CD4-positive, alpha-beta T cell treated with Interleukin-1 beta for 1 hour (primary cell): ENCODE measurements at regions not wholly inside any gene's neighbourhood (a gene's known extent, or its start where the extent isn't known, plus 50 kb on each side); places are given as distances from the start of the nearest gene placed in this dataset.

ENCODE experiments used
- DNase-seq, 2 donors: peaks; one replicate each; pipeline ENCODE4 v3.0.0-alpha.2; 2020 to 2022

- no peak for DNase-seq
Observed at GRCh38 chr2:238657132-238658053, 190.5 kb upstream of the TWIST2 start.

- DNase-seq, result no peak
Observed at GRCh38 chr2:238658054-238658407, 189.9 kb upstream of the TWIST2 start.

- no peak for DNase-seq
Observed at GRCh38 chr2:238658820-238659219, 189.1 kb upstream of the TWIST2 start.

DNA sequence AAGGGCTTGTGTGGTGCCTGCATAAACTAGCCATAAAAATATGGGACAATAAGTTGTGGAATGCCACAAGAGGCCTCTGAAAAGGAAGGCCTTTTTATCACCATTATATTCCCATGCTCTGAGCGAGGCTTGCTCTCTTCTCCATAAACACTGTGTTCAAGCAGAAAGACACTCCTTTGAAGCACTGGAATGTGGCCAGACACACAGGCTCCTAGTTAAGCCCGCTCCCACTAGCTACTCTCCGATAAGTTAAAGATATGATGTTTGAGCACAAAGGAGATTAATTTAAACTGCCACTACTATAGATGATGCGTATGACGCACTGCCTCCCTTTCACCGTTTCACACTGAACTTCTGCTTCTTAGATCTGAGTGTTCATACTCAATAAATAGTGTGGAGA is 188.7 kb upstream of the TWIST2 start:
- no peak for DNase-seq

DNA sequence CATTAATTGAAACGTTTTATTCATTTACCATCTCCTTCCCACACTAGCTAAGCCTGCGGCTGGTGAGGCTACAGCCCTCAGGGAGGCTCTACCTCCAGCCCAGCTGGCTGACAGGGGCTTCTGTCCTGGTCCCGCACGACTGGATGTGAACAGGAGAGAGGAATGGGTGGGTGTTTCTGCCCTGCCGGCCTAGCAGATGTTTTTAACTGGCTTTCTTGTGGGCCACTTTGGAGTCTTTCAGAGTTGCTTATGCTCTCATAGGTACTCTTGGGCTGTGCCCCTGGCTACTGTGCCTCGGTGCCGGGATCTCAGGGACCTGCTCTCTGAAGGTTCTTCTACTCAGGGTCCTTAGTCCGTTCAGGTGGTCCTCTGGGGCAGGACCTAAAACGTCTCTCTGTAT is 184.3 kb upstream of the TWIST2 start:
- DNase-seq, result no peak

- DNase-seq, result no peak
Observed at GRCh38 chr2:238665919-238666318, 182.0 kb upstream of the TWIST2 start.

GRCh38 chr2:238666543-238666942 is 181.3 kb upstream of the TWIST2 start:
- DNase-seq, result no peak

- DNase-seq, result no peak
Observed at GRCh38 chr2:238667008-238667407, 180.9 kb upstream of the TWIST2 start.

- no peak for DNase-seq
Observed at GRCh38 chr2:238667639-238668038, 180.2 kb upstream of the TWIST2 start.

DNA sequence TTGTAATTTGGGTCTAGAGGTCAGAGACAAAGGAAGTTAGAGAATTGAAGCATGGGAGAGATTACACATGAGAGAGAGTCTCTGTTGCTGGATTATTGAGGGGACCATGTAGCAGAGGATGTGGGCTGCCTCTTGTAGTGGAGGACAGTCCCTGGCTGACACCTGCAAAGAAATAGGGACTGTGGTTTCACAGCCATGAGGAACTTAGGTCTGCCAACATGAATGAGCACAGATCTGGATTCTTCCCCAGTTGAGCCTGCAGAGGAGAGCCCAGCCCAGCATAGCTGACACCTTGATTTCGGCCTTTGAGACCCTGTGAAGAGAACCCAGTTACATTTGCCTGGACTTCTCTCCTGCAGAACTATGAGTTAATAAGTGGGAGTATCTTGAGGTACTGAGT is 179.5 kb upstream of the TWIST2 start:
- no peak for DNase-seq

GRCh38 chr2:238669046-238669445 is 178.8 kb upstream of the TWIST2 start:
- DNase-seq, result no peak

GRCh38 chr2:238669581-238670080 is 178.3 kb upstream of the TWIST2 start:
- DNase-seq, result no peak

GRCh38 chr2:238670111-238670585 is 177.7 kb upstream of the TWIST2 start:
- DNase-seq, result no peak

DNA sequence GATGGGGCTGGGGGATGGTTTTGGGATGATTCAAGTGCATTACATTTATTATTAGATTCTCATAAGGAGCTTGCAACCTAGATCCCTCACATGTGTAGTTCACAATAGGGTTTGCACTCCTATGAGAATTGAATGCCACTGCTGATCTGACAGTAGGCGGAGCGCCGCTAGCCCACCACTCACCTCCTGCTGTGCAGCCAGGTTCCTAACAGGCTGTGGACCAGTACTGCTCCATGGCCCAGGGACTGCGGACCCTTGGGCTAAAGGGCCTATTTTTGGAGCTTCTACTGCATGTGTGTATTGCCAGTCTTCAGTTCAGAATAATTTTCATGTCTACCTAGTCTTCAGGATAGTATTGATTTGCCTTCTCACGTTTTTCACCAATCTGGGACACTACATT is 165.3 kb upstream of the TWIST2 start:
- no peak for DNase-seq

- no peak for DNase-seq
Observed at GRCh38 chr2:238684362-238685326, 163.2 kb upstream of the TWIST2 start.

DNA sequence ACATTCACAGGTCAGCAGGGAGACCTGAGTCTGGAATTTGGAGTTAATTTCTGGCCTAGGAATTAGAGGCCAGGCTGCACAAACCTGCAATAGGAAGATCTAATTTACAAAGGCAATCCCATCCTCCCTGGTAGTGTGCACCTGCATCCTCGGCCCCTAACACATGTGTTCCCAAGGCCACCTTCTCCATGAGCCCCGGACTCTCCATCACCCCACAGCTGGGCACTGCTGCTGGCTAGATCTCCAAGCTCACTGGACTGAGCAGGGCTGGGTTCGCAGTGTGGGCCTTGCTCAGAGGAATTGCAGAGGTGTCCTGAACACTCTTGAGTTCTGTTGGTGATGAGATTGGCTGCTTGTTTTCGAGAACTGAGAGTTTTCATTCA is 162.6 kb upstream of the TWIST2 start:
- DNase-seq, result no peak

GRCh38 chr2:238685713-238686112 is 162.2 kb upstream of the TWIST2 start:
- no peak for DNase-seq

GRCh38 chr2:238686223-238686622 is 161.7 kb upstream of the TWIST2 start:
- no peak for DNase-seq

DNA sequence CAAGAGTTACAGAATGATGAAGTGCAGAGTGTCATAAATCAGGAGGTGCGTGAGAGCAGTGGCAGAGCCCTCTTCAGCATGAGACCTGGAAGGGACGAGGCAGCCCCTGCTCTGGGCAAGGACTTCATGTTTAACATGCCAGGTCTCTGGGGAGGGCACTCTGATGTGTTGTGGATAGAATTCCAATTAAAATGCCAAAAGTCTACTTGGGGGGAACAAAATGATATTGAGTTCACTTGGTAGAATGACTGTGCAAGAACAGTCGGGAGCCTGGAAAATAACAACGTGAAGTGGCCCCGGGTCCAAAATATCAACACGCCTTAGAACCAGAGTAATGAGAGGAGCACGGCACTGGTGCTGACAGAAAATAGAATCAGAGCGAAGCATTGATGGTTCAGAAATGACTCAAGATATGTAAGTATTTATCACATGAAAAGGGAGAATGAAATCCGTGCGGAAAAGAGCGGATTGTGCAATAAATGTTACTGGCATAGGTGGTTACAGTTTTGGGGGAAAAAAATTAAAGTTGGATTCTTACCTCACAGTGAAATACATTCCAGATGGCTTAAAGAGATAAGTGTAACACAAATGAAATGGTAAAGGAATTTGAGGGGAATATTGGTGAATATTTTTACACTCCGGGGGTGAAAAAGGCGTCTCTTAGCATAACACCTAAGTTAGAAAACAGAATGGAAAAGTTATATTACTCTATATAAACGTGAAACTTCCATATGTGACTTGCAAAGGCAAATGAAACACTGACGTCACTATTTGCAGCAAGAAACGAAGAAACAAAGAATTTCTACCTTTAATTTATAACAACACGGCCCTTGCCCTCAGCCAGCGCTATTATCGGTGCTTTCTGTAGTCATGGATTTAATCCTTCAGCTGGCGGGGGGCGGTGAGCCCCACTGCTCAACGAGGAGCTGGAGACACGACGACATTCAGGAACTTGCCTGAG is 159.4 kb upstream of the TWIST2 start:
- no peak for DNase-seq

GRCh38 chr2:238689331-238689730 is 158.6 kb upstream of the TWIST2 start:
- no peak for DNase-seq

DNA sequence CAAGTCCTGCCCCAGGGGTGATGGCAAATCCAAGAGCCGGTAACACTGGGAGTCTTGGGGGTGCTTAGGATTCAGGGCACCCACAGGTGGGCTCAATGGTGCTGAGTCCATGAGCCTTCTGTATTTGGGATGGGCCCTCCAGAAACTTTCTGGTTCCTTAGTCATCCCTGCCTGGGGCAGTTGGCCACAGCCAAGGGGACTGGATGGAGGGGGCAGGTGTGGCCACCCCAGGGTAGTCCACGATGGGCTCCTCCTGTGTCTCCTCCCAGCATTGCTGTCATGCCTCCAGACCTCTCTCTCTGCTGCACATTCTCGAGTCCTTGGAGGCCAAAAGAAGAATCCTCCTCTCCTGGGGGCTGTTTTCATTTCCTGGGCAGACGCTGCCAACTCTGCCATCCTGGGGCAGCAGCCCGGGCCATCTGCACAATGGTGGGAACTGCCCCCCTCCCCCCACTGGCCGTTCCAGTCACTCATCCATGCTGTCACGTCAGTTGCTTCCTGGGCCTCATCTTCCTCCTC is 158.0 kb upstream of the TWIST2 start:
- DNase-seq, result no peak

GRCh38 chr2:238690511-238690910 is 157.4 kb upstream of the TWIST2 start:
- DNase-seq, result no peak
